ENCODE measurements at regions not wholly inside any gene's neighbourhood (a gene's known extent, or its start where the extent isn't known, plus 50 kb on each side); places are given as distances from the start of the nearest gene placed in this dataset.

- no peak for TF ChIP-seq CTCF (IDR thresholded peaks at IDR 0.05)
- Histone ChIP-seq H3K36me3 (ENCODE audit: insufficient read depth, low read length) (no peaks in the 10 kb centered on the region), H3K27ac (ENCODE audit: low read depth in 1 of 2, low read length in 2 of 2) (no peak overlapping the region), H3K9me3 (ENCODE audit: control insufficient read depth in 1 of 2, insufficient read depth in 1 of 2, low read length in 2 of 2) (no peaks in the 10 kb centered on the region), H3K27me3 (ENCODE audit: control insufficient read depth in 1 of 2, insufficient read depth in 2 of 2, low read length in 2 of 2) (no peaks in the 10 kb centered on the region), H3K4me1 (ENCODE audit: insufficient read depth, low read length) (no peaks in the 10 kb centered on the region), H3K4me3 (ENCODE audit: low read length) (no peak overlapping the region)
- Mint-ChIP-seq H3K36me3 (ENCODE audit: low read depth) (no peaks in the 10 kb centered on the region), H3K4me1 (ENCODE audit: low read depth) (no peaks in the 10 kb centered on the region), H3K4me3 (no peak overlapping the region), H3K27ac (no peak overlapping the region), H3K27me3 (no peaks in the 10 kb centered on the region), H3K9me3 (no peaks in the 10 kb centered on the region)
- CTCF ChIA-PET: no interaction called here
- ATAC-seq (ENCODE audit: poor library complexity): no peak
- no peak for DNase-seq
- intact Hi-C loops (cut with DNase I, micrococcal nuclease): no loop called here
- POLR2A ChIA-PET: no interaction called here
These were observed 276.7 kb upstream of the LMCD1 start for GRCh38 chr3:8224941-8225340.

- no peak overlapping the region for H3K4me3 Mint-ChIP-seq
- H3K27me3 Mint-ChIP-seq: peaks cover 5% of the 10 kb centered on the region
- H3K9me3 Mint-ChIP-seq: no peaks in the 10 kb centered on the region
- Histone ChIP-seq H3K9me3 (ENCODE audit: control insufficient read depth in 1 of 2, insufficient read depth in 1 of 2, low read length in 2 of 2) (no peaks in the 10 kb centered on the region), H3K4me3 (ENCODE audit: low read length) (no peak overlapping the region), H3K27me3 (ENCODE audit: control insufficient read depth in 1 of 2, insufficient read depth in 2 of 2, low read length in 2 of 2) (no peaks in the 10 kb centered on the region), H3K4me1 (ENCODE audit: insufficient read depth, low read length) (no peaks in the 10 kb centered on the region), H3K27ac (ENCODE audit: low read depth in 1 of 2, low read length in 2 of 2) (no peak overlapping the region), H3K36me3 (ENCODE audit: insufficient read depth, low read length) (no peaks in the 10 kb centered on the region)
- no peaks in the 10 kb centered on the region for H3K36me3 Mint-ChIP-seq (ENCODE audit: low read depth)
- no peak for TF ChIP-seq CTCF (IDR thresholded peaks at IDR 0.05)
- no peak for ATAC-seq (ENCODE audit: poor library complexity)
- no peak for DNase-seq
- no peak overlapping the region for H3K27ac Mint-ChIP-seq
- intact Hi-C loops (cut with DNase I, micrococcal nuclease): no loop called here
- ChIA-PET POLR2A (no interaction called here), CTCF (no interaction called here)
- H3K4me1 Mint-ChIP-seq (ENCODE audit: low read depth): no peaks in the 10 kb centered on the region
These were observed 267.7 kb upstream of the LMCD1 start for GRCh38 chr3:8233938-8234337.

GRCh38 chr3:8236264-8236663, 265.4 kb upstream of the LMCD1 start:
- H3K27me3 ChIP-seq (ENCODE audit: control insufficient read depth in 1 of 2, insufficient read depth in 2 of 2, low read length in 2 of 2): no peaks in the 10 kb centered on the region
- no peak overlapping the region for H3K27ac Mint-ChIP-seq
- CTCF ChIA-PET: no interaction called here
- no peaks in the 10 kb centered on the region for H3K4me1 Mint-ChIP-seq (ENCODE audit: low read depth)
- H3K36me3 Mint-ChIP-seq (ENCODE audit: low read depth): no peaks in the 10 kb centered on the region
- peaks cover 5% of the 10 kb centered on the region for H3K27me3 Mint-ChIP-seq
- POLR2A ChIA-PET: no interaction called here
- H3K4me3 ChIP-seq (ENCODE audit: low read length): no peak overlapping the region
- no peaks in the 10 kb centered on the region for H3K9me3 Mint-ChIP-seq
- DNase-seq: no peak
- no peak overlapping the region for H3K27ac ChIP-seq (ENCODE audit: low read depth in 1 of 2, low read length in 2 of 2)
- H3K4me3 Mint-ChIP-seq: no peak overlapping the region
- no peak for ATAC-seq (ENCODE audit: poor library complexity)
- no peak for TF ChIP-seq CTCF (IDR thresholded peaks at IDR 0.05)
- no peaks in the 10 kb centered on the region for H3K4me1 ChIP-seq (ENCODE audit: insufficient read depth, low read length)
- intact Hi-C loops (cut with DNase I, micrococcal nuclease): loop anchor here in 1 of 2 experiments (5.0 kb wide), 1 partner anchor 181 kb away; no protein-coding TSS in a partner anchor
- H3K9me3 ChIP-seq (ENCODE audit: control insufficient read depth in 1 of 2, insufficient read depth in 1 of 2, low read length in 2 of 2): no peaks in the 10 kb centered on the region
- no peaks in the 10 kb centered on the region for H3K36me3 ChIP-seq (ENCODE audit: insufficient read depth, low read length)

Data from CD4-positive, alpha-beta T cell (primary cell).